Activated CD4-positive, alpha-beta T cell treated with anti-CD3 and anti-CD28 coated beads, Interleukin-2, amount 50 U/mL, for 16 hours (primary cell): ENCODE measurements at regions not wholly inside any gene's neighbourhood (a gene's known extent, or its start where the extent isn't known, plus 50 kb on each side); places are given as distances from the start of the nearest gene placed in this dataset.

Source experiments
- DNase-seq: peaks from one replicate; pipeline ENCODE4 v3.0.0-alpha.2; 2020

DNA sequence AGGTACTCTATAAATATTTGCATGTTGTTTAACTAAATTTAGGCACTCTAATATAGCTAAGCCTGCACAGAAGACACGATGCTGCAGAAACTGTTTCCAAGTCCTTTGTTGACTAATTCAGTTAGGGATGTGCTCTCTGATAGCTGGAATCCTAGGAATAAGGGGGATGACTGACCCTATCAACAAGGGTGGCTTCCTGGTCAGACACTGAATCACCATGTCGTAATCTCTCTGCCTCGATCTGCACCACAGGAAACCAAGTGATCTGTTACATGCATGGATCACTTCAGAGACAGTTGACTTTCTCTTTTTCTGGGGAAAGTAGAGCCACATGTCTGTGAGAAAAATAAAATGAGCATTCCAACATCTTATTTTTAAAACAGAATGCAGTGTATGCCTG, 169.1 kb downstream of the GUCY2F start:
- no peak for DNase-seq

DNA sequence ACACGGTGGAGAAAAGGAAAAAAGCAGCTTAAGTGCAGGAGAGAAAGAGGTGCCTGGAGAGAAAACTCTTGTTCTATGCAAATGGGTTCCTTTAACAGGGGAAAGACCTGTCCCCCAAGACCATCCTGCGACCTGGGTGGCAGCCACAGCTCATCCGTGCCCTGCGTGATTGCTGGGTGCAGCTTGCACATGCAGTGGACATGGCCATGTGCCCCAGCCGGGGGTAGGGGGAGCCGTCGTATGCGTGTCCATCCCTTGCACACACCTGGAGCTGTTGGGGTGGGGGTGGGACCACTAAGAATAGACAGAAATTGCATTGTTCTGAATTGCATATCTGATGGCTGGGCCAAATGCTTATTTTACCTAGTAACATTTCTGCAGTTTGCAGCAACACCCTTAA, 171.9 kb downstream of the GUCY2F start:
- DNase-seq, result no peak

DNA sequence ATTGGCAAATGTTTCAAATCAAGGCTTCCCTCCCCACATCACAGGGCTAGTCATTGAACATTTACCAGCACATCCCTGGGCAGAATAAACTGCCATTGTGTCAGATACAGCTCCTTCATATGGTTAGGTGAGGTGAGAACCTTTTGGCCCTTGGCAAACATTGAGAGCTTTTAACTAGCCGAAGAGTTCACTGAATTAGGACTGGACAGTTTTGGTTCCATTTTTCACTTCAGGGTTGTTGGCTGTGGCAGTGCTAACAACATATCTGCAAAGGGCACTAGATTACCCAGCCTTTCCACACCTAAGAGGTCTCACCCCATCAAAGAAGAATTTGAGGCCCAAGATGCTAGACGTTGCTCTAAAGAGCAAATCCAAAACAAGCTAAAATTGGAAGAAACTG, 180.7 kb downstream of the GUCY2F start:
- no peak for DNase-seq

DNA sequence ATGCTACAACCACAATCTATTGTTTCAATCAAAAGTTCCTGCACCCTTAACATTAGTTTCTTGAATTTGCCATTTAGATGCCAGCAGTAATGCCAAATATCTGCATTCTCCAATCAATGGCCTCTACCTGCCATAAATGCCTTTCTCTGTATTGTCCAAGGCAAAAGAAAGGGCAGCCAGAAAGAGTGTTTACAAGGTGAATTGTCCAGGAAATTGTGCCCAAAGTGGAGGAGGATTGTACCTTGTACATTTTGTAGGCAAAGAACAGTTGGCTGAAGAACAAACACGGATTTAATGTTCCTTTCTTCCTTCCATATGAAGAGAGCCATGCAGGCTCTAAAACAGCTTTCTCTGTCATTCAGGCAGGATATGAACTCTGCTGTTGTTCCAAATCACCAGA, 181.5 kb downstream of the GUCY2F start:
- no peak for DNase-seq

DNA sequence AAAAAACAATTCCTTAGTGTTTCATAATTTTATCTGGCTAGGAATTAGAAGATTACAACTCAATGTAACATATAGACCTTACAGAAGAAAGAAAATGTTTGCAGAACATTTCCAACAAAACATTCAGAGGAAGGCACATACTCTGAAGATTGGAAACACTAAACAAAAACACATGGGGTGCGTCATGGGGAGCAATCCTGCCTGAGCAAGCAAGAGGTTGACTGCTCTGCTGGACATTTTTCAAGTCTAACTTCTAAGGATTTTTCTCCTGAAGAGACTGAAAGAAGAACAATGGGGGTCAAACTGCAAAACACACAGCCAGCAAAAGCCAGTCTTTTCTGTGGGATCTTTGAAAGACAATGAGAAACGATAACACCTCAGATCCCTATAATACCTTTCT, 182.8 kb downstream of the GUCY2F start:
- no peak for DNase-seq

DNA sequence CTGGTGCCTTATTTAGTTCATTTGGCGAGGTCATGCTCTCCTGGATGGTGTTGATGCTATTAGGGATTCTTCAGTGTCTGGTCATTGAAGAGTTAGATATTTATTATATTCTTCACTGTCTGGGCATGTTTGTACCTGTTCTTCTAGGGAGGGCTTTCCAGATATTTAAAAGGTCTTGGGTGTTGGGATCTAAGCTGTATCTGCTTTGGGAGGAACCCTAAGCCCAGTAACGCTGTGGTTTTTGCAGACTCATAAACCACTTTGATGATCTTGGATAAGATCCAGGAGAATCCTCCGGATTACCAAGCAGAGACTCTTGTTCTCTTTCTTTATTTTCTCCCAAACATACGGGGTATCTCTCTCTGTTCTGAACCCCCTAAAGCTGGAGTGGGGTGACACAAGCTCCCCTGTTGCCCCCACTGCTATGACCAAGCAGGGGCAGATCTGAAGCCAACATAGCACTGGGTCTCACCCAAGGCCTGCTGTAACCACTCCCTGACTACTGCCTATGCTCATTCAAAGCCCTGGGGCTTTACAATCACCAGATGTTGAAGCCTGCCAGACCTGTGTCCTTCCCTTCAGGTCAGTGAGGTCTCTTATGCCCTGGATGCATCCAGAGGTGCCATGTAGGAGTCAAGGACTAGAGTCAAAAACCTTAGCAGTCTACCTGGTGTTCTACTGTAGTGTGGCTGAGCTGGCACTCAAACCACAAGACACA, 187.6 kb downstream of the GUCY2F start:
- no peak for DNase-seq

DNA sequence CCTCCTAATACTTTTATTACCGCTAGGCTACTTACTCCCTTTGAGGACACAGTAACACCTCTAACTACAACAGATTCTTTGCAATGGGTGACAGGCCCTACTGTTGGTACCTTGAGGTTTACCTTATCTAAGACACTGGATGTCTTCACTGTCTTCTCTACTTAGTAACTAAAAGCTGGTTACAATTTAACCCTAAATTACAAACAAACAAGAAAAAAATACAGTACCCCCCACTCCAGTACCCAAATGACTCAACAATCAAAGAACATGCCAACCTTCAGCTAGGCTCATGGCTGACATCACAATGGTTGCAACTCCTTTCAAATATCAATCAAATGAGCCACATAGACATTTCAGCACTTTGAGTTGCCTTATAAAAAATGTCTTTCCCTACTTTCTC, 198.0 kb downstream of the GUCY2F start:
- no peak for DNase-seq

DNA sequence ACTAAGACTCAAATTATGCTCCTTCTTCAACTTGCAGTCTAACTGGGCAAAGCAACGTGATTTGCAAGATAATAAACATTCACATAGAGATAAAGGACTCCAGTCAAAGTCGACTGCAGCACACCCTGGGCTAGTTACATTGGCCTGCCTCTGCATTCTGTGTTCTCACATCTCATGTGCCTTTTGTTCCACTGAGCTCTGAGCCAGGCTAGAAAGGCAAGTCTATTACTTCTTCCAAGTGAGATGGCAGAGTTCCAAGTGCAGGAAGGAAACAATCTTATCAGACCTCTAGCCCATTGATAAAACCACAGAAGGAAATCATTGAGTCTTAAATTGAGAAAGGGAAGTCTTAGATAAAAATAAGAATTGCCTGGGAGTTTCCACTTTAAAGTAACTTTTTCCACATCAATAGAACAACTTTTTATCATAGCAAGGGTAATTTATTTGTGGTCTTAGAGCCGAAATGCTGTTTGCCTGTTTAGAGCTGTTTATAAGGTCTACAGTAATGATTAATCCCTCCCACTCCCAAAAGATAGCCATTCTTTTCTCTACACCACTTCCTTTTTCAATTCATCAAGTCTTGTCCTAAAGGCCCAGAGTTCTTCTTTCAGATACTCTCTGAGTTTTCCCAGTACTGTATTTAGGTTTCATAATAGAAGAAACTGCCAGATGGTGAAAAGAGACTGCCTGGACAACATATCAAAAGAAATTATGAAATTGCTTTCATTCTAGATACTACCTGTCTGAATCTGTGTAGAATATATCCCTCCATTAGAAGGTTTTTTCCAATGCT, 200.2 kb downstream of the GUCY2F start:
- DNase-seq, result no peak

DNA sequence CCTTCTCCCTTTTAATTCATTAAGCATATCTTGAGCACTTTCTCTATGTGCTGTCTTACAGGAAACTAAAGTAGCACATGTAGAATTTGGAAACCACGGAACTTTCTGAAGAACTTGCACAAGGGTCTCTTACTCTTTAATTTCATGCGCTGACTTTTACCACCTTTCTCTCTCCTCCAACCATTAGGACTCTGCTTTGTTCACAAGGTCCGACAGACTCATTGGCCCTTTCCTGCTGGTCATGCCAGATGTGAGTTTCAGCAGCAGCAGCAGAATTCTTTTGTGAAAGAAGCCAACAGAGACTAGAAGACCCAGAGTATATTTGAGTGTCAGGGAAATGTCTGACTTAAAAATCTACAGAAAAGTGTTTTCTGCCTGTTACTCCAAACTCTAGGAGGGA, 207.1 kb downstream of the GUCY2F start:
- DNase-seq, result no peak

DNA sequence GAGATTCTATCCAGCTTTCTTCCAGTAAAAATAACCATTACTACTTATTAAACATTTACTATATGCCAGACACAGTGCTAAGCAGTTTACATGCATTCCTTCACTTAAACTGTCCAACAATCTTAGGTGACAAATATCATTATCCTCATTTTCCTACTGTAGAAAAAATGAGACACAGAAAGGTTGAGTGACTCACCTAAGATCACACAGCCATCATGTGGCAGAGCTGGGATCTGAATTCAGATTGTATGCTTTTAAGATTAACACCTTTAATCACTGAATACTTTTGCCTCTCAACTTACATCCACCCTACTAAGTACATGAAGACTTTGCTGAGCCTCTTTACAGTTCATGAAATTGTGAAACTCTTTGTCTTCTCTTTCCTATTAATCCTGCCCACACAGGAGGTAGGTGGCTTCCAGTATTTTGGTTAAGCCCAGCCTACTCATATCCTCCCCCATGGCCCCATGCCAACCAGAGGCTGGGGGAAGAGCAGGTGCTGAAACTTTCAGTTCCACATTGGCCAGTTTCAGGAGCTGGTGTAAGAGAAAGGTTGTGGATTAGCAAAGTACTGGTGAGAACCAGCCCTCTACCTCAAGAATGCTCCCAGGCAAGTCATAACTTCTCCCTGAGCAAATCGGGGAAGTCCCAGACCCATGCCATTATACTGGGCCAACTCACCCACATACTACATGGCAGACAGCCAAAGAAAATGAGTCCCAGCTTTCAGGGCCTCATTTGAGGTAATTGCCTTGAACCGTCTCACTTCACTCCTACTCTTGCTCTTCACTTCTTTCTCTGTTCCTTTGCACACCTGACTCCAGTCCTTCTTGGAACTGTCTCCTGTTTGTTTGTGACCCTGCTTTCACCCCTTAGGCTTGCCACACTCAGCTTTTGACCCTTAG, 211.1 kb downstream of the GUCY2F start:
- DNase-seq, result peak; percentile 63

DNA sequence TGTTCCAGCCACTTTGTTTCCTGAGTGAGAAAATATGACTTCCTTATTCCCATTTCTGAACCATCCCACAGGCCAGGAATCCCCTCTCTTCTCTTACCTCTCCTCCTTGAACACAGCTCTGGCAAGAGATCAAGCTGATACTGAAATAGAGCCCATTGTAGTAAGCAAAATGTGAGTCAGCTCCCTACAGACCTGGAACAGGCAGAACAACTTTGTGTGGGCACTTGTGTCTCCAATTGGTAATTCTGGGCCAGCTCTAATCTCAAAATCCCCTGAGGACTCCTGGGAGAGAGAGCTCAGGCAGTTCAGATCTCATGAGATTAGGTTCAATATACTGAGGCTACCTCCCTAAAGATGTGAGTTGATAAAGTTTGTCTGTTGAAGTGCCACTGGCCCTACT, 213.5 kb downstream of the GUCY2F start:
- no peak for DNase-seq

DNA sequence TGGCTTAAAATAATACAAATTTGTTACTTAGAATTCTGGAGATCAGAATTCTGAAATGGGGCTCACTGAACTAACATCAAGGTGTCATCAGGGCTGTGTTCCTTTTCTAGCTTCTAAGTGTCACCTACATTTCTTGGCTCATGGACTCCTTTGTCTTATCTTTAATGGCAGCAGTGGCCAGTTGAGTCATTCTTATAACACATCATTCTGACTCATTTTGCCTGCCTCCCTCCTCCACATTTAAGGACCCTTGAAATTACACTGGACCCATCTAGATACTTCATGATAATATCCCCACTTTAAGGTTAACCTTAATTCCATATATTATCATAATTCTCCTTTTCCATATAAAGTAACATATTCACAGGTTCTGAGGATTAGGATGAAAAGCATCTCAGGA, 215.9 kb downstream of the GUCY2F start:
- DNase-seq, result no peak

DNA sequence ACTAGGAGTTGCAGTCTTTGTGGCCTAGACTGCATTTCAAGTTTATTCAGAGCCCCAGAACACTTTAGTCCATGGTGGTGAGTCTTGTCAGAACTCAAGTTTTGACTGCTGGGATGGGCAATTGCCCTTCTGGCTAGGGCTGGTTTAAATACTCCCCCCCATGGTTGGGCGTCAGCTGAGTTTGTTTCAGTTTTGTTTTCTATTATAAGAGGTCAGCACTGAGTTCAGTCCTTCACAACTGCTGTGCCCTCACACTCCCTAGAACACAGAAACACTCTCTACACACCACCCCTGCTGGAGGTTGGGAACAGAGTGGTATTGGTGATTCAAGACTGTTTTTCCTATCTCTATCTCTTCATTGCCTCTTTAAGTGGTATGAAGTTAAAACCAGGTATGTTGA, 217.0 kb downstream of the GUCY2F start:
- no peak for DNase-seq

DNA sequence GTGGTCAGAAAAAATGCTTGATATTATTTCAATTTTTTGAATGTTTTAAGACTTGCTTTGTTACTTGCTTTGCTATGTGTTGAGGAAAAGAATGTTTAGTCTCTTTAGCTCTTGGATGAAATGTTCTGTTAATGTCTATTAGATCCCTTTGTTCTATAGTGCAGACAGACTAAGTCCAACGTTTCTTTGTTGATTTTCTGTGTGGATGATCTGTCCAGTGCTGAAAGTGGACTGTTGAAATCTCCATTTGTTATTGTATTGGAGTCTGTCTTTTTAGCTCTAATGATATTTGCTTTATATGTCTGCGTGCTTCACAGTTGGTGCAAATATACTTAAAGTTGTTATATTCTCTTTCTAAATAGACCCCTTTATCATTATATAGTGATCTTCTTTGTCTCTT, 220.6 kb downstream of the GUCY2F start:
- DNase-seq, result no peak

DNA sequence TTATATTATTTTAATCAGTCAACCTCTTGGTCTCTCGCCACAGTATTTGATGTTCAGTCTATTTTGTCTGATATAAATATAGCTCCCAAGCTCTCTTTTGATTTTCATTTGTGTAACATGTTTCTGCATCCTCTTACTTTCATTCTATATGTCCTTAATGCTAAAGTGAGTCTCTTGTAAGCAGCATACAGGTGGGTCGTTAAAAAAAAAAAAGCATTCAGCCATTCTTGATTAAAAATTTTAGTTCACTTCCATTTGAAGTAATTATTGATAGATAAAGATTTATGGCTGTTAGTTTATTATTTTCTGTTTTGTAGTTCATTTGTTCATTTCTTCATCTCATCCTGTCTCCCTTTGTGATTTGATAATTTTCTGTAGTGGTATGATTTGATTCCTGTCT, 229.1 kb downstream of the GUCY2F start:
- DNase-seq, result no peak

DNA sequence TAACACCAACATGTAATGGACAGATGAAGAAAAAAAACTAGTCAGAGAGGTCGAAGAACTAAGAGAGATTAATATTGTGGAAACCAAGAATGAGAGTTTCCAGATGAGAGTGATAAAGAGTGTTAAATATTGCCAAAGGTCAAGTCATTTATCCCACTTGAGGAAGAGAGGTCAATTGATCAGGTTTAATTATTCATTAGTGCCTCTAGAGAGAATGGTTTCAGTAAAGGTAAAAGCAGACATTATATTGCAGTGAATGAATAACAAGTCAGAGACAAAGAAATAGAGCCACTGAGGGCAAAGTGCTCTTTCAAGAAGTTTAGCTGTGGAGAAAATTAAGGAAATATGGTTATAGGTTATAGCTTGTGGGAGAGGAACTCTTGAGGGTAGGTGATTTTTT, 263.1 kb downstream of the GUCY2F start:
- no peak for DNase-seq

DNA sequence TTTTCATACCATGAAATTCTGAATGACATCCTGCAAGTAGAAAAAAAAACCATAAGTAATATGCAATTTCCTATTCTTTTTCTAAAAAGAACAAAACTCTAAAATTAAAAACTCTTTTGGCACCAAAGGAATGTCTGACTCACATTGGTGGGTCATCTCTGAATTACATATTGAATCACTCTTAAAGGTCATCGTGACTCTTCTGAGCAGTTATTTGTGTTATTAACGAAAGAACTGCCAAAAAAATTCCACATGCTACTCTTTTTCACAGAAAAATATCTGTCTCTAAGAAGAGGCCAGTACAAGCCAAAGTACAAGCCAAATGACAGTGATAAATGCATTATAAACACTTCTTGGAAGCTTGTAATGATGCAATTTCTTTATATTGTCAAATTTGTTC, 282.2 kb downstream of the GUCY2F start:
- no peak for DNase-seq

DNA sequence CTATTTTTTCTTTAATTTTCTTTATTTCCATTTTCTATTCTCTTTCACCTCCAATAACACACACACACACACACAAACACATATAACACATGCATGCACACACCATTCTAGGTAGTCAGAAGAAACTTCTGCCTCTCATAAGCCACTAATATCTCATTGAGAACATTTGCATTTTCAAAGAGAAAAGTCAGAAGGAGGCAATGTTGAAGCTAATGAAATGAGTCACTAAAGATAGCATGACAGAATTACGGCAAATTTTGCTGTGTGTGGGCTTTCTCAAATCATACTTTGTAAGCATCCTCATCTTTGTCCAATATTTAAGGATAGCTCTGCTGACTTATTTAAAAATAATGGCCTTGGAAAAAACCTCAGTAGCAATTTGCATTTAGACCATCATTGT, 291.3 kb downstream of the GUCY2F start:
- DNase-seq, result no peak

DNA sequence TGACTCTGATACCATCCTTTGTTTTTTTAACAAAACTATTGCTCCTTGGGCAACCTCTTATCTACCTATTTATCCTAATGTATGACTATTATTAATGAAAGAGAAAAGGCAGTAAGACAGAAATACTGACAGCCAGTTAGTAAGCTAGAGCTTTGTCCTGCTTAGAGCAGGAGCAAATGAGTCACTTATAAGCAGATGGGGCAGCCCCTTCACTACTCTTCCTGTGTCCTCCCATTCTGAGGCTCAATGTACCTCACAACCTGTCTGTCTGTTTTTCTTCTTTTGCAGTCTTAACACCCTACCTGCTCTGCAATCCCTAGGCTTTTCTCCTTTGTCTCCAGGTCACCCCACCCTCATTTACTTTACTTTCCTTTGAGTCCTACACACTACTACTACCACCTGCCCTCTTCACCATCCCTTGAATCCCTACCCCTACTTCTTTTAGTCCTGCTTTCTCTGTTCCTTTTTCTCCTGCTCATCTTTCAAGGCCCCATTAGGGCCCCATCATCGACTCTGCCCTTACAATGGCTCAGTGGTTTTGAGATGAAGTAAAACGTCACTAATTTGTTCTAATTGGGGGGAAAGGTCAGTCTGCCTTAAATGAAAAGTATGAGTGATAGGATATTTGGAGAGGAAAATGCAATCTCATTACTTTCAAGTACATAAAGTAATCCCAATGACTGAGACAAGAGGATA, 294.3 kb downstream of the GUCY2F start:
- DNase-seq, result no peak

DNA sequence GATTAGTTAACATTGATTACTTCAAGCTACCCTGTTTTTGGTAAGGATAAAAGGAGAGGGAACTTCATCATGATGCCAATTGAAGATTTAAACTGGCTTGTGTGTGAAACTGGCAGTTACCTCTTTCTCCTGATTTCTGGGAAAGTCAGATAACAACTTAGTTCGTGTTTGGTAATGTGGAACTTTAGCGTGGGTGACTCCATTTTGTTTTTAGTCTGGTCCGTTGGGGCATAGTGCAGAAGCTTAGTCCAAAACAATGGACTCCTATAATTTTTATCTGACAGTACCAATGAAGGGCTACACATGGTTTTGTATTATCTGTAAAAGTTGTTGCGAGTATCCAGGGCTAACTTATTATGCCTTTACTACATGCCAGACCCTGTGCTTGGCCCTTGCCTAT, 294.9 kb downstream of the GUCY2F start:
- no peak for DNase-seq

DNA sequence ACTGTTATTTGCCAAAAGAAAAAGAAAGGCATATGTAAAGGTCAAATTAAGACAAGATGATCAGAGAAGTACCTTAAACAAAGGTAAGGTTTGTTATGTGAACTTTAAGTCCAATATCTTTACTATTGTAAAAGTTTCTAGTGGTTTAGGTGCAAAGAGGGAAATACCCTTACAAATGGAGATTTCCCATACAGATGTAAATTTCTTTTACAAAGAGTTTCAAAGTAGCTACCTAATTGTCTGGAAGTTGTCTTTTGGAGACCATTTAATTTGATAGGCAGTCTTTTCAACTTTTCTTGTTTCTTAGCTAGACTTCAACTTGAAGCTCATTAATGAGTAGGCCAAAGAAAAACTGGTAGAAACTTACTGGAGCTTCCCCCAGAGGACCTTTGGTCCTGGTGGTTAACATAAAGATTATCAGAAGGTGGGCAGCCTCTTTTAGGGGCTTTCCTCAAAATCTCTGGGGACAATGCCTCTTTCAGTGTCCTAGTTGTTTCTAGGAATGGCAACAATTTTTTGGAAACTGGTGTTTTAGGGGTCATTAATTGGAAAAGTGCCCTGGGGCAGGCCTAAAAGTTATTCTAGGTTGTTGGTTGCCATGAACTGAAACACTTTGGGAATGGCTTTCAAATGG, 297.3 kb downstream of the GUCY2F start:
- no peak for DNase-seq

DNA sequence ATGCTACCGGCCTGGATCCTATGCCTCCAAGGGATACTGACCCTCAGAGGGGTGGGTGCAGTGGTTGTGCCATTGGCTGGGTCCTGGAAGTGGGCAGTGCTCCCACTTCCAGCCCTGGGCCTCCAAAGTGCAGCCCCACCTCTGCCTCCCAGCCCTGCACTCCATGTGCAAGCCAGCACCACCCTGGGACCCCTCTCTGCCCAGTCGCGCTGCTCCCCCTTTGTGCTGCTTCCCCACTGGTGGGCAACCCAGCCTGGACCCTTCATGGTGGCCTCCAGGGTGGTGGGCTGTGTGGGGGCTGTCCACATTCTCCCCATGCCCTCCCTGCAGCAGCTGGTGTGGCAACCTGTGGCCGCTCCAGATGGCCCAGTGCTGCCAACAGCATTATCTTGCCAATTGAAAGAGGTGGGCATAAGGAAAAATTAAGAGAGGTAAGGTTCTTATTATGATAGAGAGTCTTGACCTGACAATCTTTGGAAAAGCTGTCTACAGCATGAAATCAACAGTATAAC, 309.7 kb downstream of the GUCY2F start:
- no peak for DNase-seq
